Breast epithelium (tissue), 3 donors: ENCODE measurements at regions not wholly inside any gene's neighbourhood (a gene's known extent, or its start where the extent isn't known, plus 50 kb on each side); places are given as distances from the start of the nearest gene placed in this dataset.

Experiments used
- POLR2A ChIP-seq: fragments of 450-650 bp; IDR thresholded peaks from one replicate; pipeline ENCODE4 v1.6.1; 2016; ENCODE audit warnings: antibody characterized with exemption, mild to moderate bottlenecking, moderate library complexity
- POLR2AphosphoS5 ChIP-seq, 3 donors: sonication (generic); formaldehyde crosslinking; IDR thresholded peaks; one replicate each; pipeline ENCODE4 v1.6.1; 2017; ENCODE audit warnings: antibody characterized with exemption in 3 of 3
- TF ChIP-seq, protein P1 (sequence below), 3 donors: fragments of 450-650 bp; IDR thresholded peaks; one replicate each; pipeline ENCODE4 v1.5.1; 2016 to 2017; ENCODE audit warnings: antibody characterized with exemption in 3 of 3, mild to moderate bottlenecking in 3 of 3, moderate library complexity in 3 of 3

DNA sequence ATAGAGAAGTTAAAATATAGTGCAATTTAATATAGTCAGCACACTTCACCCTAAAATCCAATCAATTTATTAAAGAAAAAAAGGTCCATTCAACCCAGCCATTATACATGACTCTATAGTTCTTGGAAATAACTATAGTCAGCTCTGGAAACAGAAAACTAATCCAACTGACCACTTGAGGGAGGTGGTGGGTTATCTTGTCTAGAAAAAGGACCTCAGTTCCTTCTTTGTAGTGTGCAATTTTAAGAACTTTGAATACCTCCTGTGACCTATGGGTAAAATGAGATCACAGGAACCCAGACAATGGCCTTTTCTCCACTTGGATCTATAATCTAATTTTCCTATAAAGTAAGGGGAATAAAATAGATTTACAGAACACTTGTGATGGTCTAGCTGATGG lies 163.6 kb upstream of the CENPW start:
- no peak for TF ChIP-seq POLR2A
- TF ChIP-seq, protein P1, sequence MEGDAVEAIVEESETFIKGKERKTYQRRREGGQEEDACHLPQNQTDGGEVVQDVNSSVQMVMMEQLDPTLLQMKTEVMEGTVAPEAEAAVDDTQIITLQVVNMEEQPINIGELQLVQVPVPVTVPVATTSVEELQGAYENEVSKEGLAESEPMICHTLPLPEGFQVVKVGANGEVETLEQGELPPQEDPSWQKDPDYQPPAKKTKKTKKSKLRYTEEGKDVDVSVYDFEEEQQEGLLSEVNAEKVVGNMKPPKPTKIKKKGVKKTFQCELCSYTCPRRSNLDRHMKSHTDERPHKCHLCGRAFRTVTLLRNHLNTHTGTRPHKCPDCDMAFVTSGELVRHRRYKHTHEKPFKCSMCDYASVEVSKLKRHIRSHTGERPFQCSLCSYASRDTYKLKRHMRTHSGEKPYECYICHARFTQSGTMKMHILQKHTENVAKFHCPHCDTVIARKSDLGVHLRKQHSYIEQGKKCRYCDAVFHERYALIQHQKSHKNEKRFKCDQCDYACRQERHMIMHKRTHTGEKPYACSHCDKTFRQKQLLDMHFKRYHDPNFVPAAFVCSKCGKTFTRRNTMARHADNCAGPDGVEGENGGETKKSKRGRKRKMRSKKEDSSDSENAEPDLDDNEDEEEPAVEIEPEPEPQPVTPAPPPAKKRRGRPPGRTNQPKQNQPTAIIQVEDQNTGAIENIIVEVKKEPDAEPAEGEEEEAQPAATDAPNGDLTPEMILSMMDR (IDR thresholded peaks at IDR 0.05), result no peak
- TF ChIP-seq POLR2AphosphoS5 (IDR thresholded peaks at IDR 0.05), result no peak
